ENCODE measurements at regions not wholly inside any gene's neighbourhood (a gene's known extent, or its start where the extent isn't known, plus 50 kb on each side); places are given as distances from the start of the nearest gene placed in this dataset.

GRCh38 chr7:124130-124949, 68.0 kb upstream of the FAM20C start:
- no peak overlapping the region for H3K27ac Mint-ChIP-seq
- DNase-seq (no peak), ATAC-seq (no peak)
- no peaks in the 10 kb centered on the region for H3K27me3 Mint-ChIP-seq
- H3K9me3 Mint-ChIP-seq = no peaks in the 10 kb centered on the region
- no peaks in the 10 kb centered on the region for H3K4me1 Mint-ChIP-seq
- H3K4me3 Mint-ChIP-seq = no peak overlapping the region

DNA sequence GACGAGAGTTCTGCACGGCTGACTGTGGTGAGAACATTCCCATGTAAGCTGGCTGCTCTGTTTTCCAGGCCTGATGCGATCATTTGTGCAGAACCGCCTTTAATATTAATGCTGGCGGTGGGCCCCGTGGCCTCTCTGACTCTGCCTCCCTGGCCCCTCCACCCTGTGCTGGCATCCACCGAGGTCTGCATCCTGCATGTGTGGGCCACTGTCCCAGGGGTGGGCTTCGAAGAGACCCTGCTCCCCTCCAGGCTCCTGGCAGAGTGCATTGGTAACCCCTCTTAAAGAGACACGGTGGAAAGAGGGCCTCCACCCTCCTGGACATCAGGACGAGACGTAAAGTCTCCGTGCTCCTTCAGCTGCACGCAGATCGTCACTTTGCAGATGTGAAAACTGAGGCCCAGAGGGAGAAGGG, 67.3 kb upstream of the FAM20C start:
- no peaks in the 10 kb centered on the region for H3K27me3 Mint-ChIP-seq
- no peak overlapping the region for H3K27ac Mint-ChIP-seq
- no peak overlapping the region for H3K4me3 Mint-ChIP-seq

DNA sequence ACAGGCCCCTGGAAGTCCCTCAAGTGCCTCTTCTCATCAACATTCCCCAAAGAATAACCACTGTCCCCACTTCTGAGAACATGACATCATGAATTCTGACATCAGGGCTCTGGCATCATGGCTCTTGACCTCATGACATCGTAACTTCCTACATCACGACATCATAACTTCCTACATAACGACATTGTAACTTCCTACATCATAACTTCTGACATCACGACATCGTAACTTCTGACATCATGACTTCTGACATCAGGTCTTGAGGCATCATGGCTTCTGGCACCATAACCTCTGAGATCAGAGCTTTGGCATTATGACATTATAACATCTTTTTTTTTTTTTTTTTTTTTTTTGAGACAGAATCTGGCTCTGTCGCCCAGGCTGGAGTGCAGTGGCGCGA, 66.7 kb upstream of the FAM20C start:
- ATAC-seq = no peak
- no peaks in the 10 kb centered on the region for H3K9me3 Mint-ChIP-seq
- no peak overlapping the region for H3K4me3 Mint-ChIP-seq
- no peaks in the 10 kb centered on the region for H3K27me3 Mint-ChIP-seq
- DNase-seq = no peak
- H3K27ac Mint-ChIP-seq = no peak overlapping the region
- no peaks in the 10 kb centered on the region for H3K4me1 Mint-ChIP-seq

More for the DNA sequence above, 67.3 kb upstream of the FAM20C start:
- ATAC-seq = no peak
- no peak for DNase-seq
- no peaks in the 10 kb centered on the region for H3K4me1 Mint-ChIP-seq
- no peaks in the 10 kb centered on the region for H3K9me3 Mint-ChIP-seq

DNA sequence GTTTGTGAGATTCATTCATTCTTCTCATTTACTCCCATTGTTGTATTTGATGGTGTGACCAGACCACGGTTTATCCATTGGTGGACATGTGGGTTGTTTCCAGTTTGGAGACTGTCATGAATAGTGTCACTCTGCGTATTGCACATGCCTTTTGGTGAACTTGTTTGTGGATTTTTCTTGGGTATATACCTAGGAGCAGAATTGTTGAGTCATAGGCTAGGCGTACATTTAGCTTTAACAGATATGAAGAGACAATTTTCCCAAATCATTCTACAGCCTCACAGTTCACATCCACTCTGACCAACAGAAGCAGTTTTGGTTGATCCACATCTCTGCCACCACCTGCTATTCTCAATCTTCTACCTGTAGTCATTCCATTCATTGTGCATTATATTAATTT, 66.0 kb upstream of the FAM20C start:
- no peak overlapping the region for H3K27ac Mint-ChIP-seq
- H3K27me3 Mint-ChIP-seq = no peaks in the 10 kb centered on the region
- DNase-seq (no peak), ATAC-seq (no peak)
- H3K9me3 Mint-ChIP-seq = no peaks in the 10 kb centered on the region
- H3K4me3 Mint-ChIP-seq = no peak overlapping the region
- H3K4me1 Mint-ChIP-seq = no peaks in the 10 kb centered on the region

GRCh38 chr7:127064-127598, 65.2 kb upstream of the FAM20C start:
- Mint-ChIP-seq H3K27me3 (no peaks in the 10 kb centered on the region), H3K27ac (no peak overlapping the region), H3K4me1 (no peaks in the 10 kb centered on the region)

GRCh38 chr7:128171-129080, 63.9 kb upstream of the FAM20C start:
- no peak for ATAC-seq
- Mint-ChIP-seq H3K4me1 (no peaks in the 10 kb centered on the region), H3K27ac (no peak overlapping the region)

More at GRCh38 chr7:127064-127598, 65.2 kb upstream of the FAM20C start:
- no peaks in the 10 kb centered on the region for H3K9me3 Mint-ChIP-seq
- H3K4me3 Mint-ChIP-seq = no peak overlapping the region
- no peak for ATAC-seq
- DNase-seq = no peak

DNA sequence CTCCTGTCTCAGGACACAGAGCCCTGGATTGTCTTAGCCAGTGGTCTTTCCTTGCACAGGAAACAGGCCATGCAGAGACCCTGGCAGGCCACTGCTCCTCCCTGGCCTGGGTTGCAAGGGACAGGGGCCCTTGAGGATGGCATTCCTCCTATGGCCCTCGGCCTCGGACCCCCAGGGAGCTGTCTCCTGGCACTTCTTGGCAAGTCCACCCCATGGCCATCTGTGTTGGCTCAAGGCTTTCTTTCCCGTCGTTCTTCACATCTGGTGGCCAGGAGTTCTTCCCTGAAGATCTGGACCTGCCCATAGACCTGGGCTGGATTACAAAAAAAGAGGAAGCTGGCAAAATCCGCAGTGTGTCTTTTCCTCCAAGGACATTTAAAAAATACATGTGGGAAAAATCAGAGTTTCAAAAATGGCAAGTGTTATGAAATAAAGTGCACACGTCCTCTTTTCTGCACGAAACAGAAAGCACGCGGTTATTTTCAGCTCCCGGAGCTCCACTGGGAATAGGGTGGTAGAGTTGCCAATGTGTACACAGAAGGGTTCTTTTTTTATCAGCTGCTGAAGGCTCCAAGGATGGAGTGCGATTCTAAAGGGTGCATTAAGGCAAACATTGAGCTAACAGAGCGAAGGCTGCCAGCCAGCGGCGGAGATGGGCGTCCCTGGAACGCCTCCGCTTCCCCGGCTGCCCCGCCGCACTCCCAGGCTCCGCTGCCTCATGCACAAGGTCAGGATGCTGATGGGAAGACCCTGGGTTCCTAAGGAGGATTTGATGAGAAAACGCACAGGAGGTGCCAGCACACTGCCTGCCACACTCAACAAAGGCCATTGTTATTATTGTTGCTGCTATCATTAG, 62.8 kb upstream of the FAM20C start:
- no peaks in the 10 kb centered on the region for H3K9me3 Mint-ChIP-seq
- H3K27ac Mint-ChIP-seq = no peak overlapping the region
- DNase-seq (no peak), ATAC-seq (no peak)
- no peak overlapping the region for H3K4me3 Mint-ChIP-seq
- no peaks in the 10 kb centered on the region for H3K4me1 Mint-ChIP-seq
- H3K27me3 Mint-ChIP-seq = no peaks in the 10 kb centered on the region

More at GRCh38 chr7:128171-129080, 63.9 kb upstream of the FAM20C start:
- H3K27me3 Mint-ChIP-seq = no peaks in the 10 kb centered on the region
- no peak overlapping the region for H3K4me3 Mint-ChIP-seq
- H3K9me3 Mint-ChIP-seq = no peaks in the 10 kb centered on the region
- DNase-seq = no peak

DNA sequence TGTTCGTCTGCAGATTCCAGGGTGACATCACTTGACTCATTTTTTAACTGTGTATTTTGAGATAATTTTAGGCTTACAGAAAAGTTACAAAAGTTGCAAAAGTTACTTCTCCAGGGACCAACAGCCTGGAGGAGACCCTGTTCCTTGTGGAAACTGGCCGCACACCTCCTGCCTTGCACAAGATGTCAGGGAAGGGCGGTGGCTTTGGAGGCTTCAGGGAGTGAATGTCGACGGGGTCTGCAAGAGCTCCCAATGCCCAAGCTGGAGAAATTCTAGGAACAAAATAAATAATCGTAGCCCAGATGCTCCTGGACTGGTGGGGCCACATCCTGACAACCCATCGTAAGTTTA, 62.2 kb upstream of the FAM20C start:
- Mint-ChIP-seq H3K27ac (no peak overlapping the region), H3K9me3 (no peaks in the 10 kb centered on the region), H3K4me3 (no peak overlapping the region), H3K27me3 (no peaks in the 10 kb centered on the region), H3K4me1 (no peaks in the 10 kb centered on the region)
- DNase-seq (no peak), ATAC-seq (no peak)

DNA sequence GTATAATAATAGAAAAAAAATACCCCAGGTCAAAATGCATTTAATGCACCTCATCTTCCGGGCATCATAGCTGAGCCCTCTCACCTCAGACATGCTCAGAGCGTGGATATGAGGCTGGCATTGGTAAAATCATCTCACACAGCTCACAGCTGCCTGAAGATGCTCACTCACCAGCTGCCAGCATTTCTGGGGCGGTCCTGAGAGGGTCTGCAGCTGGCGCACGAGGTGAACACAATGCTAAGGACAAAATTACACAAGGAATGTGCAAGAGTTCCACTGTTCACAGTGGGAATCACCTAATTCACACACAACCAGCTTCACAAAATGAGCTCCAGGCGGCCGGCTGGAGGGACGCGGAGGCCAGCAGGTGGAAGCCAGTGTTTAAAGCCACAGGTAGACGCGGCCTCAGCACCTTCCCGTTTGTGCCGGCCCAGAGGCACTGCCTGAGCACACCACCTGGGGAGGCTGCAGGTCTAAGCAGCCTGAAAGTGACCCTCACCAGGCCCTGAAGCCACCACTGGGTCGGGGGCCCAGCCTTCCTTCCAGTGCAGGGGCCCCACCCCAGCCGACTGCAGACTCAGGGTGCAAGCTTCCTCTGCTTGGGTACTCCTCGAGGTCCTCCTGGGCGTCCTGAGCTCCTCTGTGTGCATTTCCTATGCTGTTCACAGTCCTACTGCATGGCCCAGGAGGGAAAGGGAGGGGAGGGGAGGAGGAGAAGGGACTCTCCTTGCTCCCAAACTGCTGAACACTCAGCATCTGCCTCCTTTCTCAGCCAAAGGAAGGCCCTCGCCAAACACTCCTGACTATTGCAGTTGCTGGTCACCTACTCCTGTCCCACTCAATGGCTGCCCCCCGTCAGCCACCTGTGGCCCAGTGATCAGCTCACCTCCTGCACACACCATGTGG, 61.2 kb upstream of the FAM20C start:
- H3K9me3 Mint-ChIP-seq = no peaks in the 10 kb centered on the region
- no peak overlapping the region for H3K27ac Mint-ChIP-seq
- no peak overlapping the region for H3K4me3 Mint-ChIP-seq
- H3K4me1 Mint-ChIP-seq = no peaks in the 10 kb centered on the region
- H3K27me3 Mint-ChIP-seq = no peaks in the 10 kb centered on the region
- DNase-seq = no peak
- no peak for ATAC-seq

- no peak for DNase-seq
These were observed 60.4 kb upstream of the FAM20C start for GRCh38 chr7:131781-132482.

GRCh38 chr7:132899-133298, 59.5 kb upstream of the FAM20C start:
- Mint-ChIP-seq H3K4me1 (no peaks in the 10 kb centered on the region), H3K9me3 (no peaks in the 10 kb centered on the region), H3K4me3 (no peak overlapping the region), H3K27ac (no peak overlapping the region), H3K27me3 (no peaks in the 10 kb centered on the region)
- DNase-seq (no peak), ATAC-seq (no peak)

More at GRCh38 chr7:131781-132482, 60.4 kb upstream of the FAM20C start:
- no peak for ATAC-seq
- no peak overlapping the region for H3K27ac Mint-ChIP-seq
- H3K4me3 Mint-ChIP-seq = no peak overlapping the region
- H3K27me3 Mint-ChIP-seq = no peaks in the 10 kb centered on the region
- H3K9me3 Mint-ChIP-seq = no peaks in the 10 kb centered on the region
- no peaks in the 10 kb centered on the region for H3K4me1 Mint-ChIP-seq

DNA sequence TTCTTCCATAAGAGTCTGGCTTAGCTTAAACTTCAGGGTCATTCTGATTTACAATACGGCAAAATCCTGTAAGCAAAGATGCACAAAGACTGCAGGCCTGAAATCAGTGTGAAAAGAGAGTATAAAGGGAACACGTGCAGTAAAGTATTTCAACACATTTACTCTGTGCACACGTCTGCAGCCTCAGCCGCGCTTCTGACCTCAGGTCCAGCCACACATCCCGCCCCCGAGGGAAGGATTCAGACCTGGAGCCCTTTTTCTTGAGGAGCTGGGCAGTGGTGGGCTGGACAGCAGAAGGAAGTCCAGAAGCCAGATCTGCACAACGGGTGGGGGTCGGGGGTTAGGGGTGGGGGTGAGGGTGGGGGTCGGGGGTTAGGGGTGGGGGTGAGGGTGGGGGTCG, 58.9 kb upstream of the FAM20C start:
- Mint-ChIP-seq H3K4me3 (no peak overlapping the region), H3K27me3 (no peaks in the 10 kb centered on the region), H3K27ac (no peak overlapping the region), H3K9me3 (no peaks in the 10 kb centered on the region), H3K4me1 (no peaks in the 10 kb centered on the region)
- DNase-seq (no peak), ATAC-seq (no peak)

- H3K4me3 Mint-ChIP-seq = no peak overlapping the region
- H3K27ac Mint-ChIP-seq = no peak overlapping the region
- ATAC-seq (no peak), DNase-seq (no peak)
- no peaks in the 10 kb centered on the region for H3K27me3 Mint-ChIP-seq
- H3K4me1 Mint-ChIP-seq = no peaks in the 10 kb centered on the region
- no peaks in the 10 kb centered on the region for H3K9me3 Mint-ChIP-seq
These were observed 58.3 kb upstream of the FAM20C start for GRCh38 chr7:134029-134428.
